ENCODE measurements at regions not wholly inside any gene's neighbourhood (a gene's known extent, or its start where the extent isn't known, plus 50 kb on each side); places are given as distances from the start of the nearest gene placed in this dataset.

DNA sequence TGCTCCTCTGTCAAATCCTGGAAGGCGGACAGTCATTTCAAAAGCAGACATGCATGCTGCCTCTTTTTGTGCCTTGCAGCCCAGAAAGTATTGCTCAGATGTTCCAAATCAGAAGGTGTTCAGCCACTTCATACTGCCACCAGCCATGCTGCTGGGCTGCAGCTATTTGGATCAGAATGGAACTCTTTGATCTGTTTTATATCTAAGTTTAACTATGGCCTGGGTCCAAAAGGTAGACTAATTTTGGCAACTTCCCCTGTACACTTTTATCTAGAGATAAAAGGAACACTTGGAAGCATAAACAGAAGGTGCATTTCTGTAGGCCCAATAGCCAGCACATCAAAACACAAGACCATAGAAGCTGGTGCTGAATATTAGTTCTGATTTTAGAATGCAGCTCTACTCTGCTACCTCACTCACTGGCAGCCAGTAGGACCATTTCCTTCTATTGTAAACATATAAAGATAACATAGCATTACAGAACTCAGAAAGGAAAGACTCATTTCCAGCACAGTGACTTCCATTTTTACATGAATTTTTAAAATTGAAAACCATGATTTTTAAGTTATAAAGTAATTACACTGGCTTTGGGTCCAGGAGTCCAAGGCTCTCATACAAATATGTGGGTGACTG, 143.1 kb upstream of the CAV2 start:
- TF ChIP-seq, protein P1, sequence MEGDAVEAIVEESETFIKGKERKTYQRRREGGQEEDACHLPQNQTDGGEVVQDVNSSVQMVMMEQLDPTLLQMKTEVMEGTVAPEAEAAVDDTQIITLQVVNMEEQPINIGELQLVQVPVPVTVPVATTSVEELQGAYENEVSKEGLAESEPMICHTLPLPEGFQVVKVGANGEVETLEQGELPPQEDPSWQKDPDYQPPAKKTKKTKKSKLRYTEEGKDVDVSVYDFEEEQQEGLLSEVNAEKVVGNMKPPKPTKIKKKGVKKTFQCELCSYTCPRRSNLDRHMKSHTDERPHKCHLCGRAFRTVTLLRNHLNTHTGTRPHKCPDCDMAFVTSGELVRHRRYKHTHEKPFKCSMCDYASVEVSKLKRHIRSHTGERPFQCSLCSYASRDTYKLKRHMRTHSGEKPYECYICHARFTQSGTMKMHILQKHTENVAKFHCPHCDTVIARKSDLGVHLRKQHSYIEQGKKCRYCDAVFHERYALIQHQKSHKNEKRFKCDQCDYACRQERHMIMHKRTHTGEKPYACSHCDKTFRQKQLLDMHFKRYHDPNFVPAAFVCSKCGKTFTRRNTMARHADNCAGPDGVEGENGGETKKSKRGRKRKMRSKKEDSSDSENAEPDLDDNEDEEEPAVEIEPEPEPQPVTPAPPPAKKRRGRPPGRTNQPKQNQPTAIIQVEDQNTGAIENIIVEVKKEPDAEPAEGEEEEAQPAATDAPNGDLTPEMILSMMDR (conservative IDR thresholded peaks at IDR 0.05): no peak
- Mint-ChIP-seq H3K36me3 (ENCODE audit: insufficient read depth in 1 of 3, low read depth in 3 of 3) (no peaks in the 10 kb centered on the region), H3K4me1 (peaks cover 10 to 12% of the 10 kb centered on the region in 2 experiments), H3K27ac (peak overlapping the region in 1 of 3 experiments; percentile 6; a peak in 1 of 7 replicates), H3K4me3 (no peak overlapping the region), H3K27me3 (ENCODE audit: low read depth) (no peaks in the 10 kb centered on the region), H3K9me3 (peaks cover 0 to 2% of the 10 kb centered on the region in 2 experiments; a peak in 1 of 5 replicates)
- Histone ChIP-seq H4K20me1 (ENCODE audit: control insufficient read depth, insufficient read depth, insufficient read length) (no peaks in the 10 kb centered on the region), H2BK5ac (ENCODE audit: insufficient read length, low read length) (no peak overlapping the region), H3K4ac (ENCODE audit: low read depth, low read length) (no peak overlapping the region), H3K14ac (ENCODE audit: insufficient read depth, low read length) (no peak overlapping the region), H2AK5ac (ENCODE audit: insufficient read length, low read length) (no peak overlapping the region), H3K23me2 (ENCODE audit: insufficient read length, low read depth, low read length, poor library complexity, severe bottlenecking) (no peaks in the 10 kb centered on the region), H3T11ph (ENCODE audit: low read length) (no peak overlapping the region), H3K18ac (ENCODE audit: insufficient read length, low read depth, low read length) (no peak overlapping the region), H2AFZ (ENCODE audit: low read length) (no peak overlapping the region), H3K4me1 (ENCODE audit: insufficient read depth, low read length) (no peaks in the 10 kb centered on the region), H3K9me3 (ENCODE audit: control insufficient read depth, low read depth, low read length) (no peaks in the 10 kb centered on the region), H4K91ac (ENCODE audit: insufficient read length, low read depth, low read length) (no peak overlapping the region), H2BK120ac (ENCODE audit: low read depth, low read length, poor library complexity, severe bottlenecking) (no peak overlapping the region), H3K4me2 (ENCODE audit: insufficient read depth, insufficient read length, low read length) (no peak overlapping the region), H4K8ac (replicated peaks; ENCODE audit: insufficient read length, low read depth, low read length) (no peak overlapping the region), H3K27ac (ENCODE audit: insufficient read length, low read depth, low read length) (no peak overlapping the region), H3K56ac (ENCODE audit: insufficient read length, low read depth, low read length) (no peak overlapping the region), H3K27me3 (ENCODE audit: insufficient read depth, low read length) (no peaks in the 10 kb centered on the region), H2BK12ac (ENCODE audit: insufficient read length, low read depth, low read length) (no peak overlapping the region), H3K79me2 (ENCODE audit: insufficient read depth, low read length) (no peaks in the 10 kb centered on the region), H3K9ac (ENCODE audit: extremely low read depth, insufficient read length, low read length) (no peak overlapping the region), H2BK15ac (ENCODE audit: low read depth, low read length) (no peak overlapping the region), H3K23ac (ENCODE audit: insufficient read length, low read depth, low read length) (no peak overlapping the region), H4K5ac (ENCODE audit: insufficient read length, low read depth, low read length) (no peak overlapping the region), H2BK20ac (ENCODE audit: low read depth, low read length, poor library complexity, severe bottlenecking) (no peak overlapping the region), H3K79me1 (ENCODE audit: insufficient read depth, low read depth, low read length, poor library complexity, severe bottlenecking) (no peaks in the 10 kb centered on the region)
- no peak for DNase-seq
- WGBS (ENCODE audit: extremely low coverage, insufficient read length, low lambda C conversion rate): no CpG with 5 or more reads among the region's 1 CpG

Measured in H9 (cell line).